Activated CD4-positive, alpha-beta T cell treated with anti-CD3 and anti-CD28 coated beads, Interleukin-2, amount 50 U/mL, for 16 hours (primary cell): ENCODE measurements at regions not wholly inside any gene's neighbourhood (a gene's known extent, or its start where the extent isn't known, plus 50 kb on each side); places are given as distances from the start of the nearest gene placed in this dataset.
A peak's percentile ranks its signal among the peaks of the same experiment; 100 is the strongest.

Source experiments
- DNase-seq: peaks from one replicate; pipeline ENCODE4 v3.0.0-alpha.2; 2020

DNA sequence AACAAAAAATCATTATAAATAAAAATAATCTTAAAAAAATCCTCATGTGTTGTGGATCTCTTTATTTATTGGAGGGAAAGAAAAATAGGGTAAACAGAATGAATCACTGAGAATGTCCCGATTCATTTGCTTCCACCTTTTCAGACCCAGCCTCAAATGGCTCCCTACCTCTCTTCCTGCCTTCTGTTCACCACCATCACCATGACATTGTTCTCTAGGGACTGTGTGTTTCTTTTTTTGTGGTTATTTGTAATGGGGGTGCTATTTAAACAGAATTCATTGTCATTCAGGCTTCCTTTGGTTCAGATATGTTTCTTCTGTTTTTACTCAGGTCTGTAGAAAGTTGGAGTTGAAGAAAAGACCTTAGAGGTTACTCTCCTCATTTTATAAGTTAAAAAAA is 198.2 kb downstream of the KIF4B start:
- DNase-seq, result no peak

- no peak for DNase-seq
Observed at GRCh38 chr5:155222393-155222792, 208.8 kb downstream of the KIF4B start.

GRCh38 chr5:155229135-155229534 is 215.6 kb downstream of the KIF4B start:
- no peak for DNase-seq

GRCh38 chr5:155239803-155240202 is 226.2 kb downstream of the KIF4B start:
- no peak for DNase-seq

DNA sequence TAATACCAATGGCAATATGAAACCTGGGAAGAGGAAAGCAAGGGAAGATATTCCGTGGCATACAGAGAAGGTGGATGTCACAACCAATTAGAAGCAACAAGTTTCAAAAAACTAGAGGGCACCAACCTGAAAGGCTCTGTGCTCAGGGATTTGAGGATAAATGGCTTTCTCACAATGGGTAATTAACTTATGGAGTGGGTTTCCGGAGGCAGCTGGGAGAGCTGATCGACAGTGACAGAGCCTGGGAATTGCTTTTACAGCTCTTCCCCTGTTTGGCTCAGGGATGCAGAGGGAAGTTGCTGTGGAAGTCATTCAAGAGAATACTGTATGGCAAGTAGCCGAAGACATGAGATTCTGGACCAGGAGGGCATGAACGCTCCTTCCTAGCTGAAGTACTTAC is 237.0 kb downstream of the KIF4B start:
- DNase-seq, result no peak

DNA sequence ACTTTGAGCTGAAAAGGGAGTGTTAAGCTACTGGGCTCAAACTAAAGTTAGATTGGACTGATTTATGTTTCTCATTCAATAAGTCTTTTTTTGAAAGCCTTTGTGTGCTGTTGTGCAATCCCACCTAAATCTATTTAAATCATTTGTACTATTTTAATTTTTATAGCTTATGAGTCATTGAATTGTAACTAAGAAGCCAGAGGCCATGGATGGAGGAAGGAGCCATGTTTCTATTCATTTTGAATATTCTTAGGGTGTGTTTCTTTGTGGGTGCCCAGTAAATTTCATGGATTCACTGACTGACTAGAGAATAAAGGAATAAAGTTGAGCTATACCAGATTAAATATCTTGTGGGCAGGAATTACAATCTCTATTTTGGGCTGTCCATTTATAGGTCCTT is 238.5 kb downstream of the KIF4B start:
- no peak for DNase-seq

DNA sequence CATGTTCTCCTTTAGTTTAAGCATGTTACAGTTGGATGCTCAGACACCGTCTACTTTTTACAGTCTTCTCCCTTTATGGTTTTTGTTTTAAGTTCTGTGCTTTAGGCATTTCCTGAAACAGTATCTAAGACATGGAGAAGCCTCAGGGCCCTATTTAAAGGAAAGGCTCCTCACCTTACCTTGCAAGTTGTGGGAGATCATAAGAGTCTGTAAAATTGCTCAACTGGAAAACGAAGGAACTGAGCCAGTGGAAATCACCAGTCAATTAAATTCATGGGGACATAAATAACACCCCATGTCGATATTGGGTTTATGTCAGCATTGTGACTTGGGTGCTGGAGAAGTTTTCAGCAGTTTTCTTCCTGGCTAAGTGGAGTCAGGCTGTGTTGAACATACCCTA is 239.2 kb downstream of the KIF4B start:
- DNase-seq, result no peak

DNA sequence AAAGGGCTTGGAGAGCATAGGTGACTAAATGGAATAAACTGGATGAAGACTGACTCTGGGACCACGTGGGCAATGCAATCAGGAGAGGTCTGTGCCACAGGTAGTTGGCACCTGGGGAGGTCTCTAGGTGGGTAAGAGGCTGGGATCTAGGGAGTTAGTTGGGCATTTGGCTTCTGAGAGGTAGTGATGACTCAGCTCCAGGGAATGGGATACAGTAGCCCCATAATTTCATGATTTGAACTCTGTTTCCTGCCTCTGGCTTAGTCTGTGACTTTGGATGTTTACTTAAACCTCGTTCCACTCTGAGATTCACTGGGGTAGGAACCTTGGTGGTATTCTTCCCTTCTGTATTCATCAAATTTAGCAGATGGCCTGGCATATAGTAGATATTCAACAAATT is 240.8 kb downstream of the KIF4B start:
- DNase-seq, result no peak

DNA sequence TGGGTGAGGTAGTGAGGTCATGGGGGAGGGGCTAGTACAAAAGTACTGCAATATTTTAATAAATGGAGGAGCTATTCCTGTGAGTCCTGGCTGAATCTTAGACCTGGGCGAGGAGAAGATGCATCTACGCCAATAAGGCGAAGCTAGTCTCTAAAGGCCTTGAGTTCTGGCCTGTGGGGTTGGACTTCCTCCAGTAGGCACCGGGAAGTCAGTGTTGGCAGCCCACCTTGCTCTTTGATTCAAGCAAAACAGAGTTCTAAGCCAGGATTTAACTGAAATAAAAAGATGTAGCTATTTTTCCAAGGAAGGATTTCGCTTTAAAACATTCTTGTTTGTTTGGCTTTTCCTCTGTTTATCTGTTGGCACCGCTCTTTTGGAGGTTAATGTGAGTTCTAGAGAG is 244.6 kb downstream of the KIF4B start:
- DNase-seq, result no peak

- no peak for DNase-seq
Observed at GRCh38 chr5:155259648-155260047, 246.1 kb downstream of the KIF4B start.

- DNase-seq, result peak; percentile 3
Observed at GRCh38 chr5:155260798-155261197, 247.2 kb downstream of the KIF4B start.

GRCh38 chr5:155263381-155263780 is 249.8 kb downstream of the KIF4B start:
- no peak for DNase-seq

GRCh38 chr5:155264809-155265208 is 251.3 kb downstream of the KIF4B start:
- no peak for DNase-seq

- DNase-seq, result no peak
Observed at GRCh38 chr5:155268770-155269425, 255.3 kb downstream of the KIF4B start.

DNA sequence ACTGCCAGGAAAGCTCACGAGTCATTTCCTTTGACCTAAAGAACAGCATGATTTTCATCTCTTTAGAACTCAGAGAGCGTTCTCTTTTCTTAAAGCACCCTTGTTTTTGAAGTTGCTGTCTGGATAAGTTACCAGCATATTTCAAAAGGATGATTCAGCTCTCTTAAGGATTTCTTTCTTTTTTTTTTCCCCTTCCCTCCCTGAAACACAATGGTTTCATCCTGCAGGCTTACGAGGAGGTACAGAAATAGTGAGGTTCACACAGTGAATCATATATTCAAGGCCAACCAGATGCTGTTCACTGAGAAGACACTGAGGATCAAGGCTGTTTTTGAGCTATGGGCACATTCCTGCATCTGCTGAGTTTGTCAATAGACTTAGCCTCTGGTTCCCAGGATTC is 257.2 kb downstream of the KIF4B start:
- DNase-seq, result no peak

DNA sequence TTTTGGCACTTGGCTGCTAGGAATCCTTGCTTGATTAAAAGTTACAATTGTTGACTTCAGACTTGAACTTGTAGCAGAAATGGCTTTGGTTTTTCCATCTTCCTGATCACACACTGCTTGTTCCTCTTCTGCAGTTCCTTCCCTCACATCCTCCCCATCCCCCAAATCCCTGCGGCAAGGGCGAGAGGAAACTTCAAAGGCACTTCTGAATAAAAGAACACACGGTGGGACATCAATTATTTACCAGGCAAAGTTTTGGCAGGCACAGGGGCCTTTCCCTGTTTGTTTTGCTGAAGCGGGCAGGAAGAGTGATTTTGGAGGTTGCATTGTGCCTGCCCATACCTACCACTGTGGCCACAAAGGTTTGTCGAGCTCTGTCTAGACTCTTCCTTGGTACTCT is 260.9 kb downstream of the KIF4B start:
- no peak for DNase-seq

- no peak for DNase-seq
Observed at GRCh38 chr5:155275222-155275621, 261.7 kb downstream of the KIF4B start.

- no peak for DNase-seq
Observed at GRCh38 chr5:155276231-155276630, 262.7 kb downstream of the KIF4B start.

- no peak for DNase-seq
Observed at GRCh38 chr5:155278532-155278931, 265.0 kb downstream of the KIF4B start.

- DNase-seq, result no peak
Observed at GRCh38 chr5:155282503-155283107, 269.1 kb downstream of the KIF4B start.

DNA sequence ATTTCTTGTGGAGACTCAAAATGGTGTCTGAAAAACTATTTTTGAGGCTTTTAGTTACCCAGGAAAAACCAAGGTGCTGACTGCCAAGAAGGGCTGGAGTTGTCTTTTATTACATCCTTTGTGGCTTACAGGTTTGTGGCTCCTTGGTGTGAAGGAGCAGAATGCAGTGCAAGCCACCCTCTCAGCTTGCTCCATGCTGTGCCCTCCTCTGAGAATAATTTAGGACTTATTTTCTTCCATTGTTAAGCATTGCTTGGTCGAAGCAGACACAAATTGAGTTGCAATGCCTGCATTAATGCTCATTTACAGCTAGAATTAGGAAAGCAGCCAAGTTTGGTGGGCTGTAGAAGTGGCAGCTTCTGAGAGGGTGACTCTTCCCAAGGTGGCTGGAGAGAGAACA is 272.2 kb downstream of the KIF4B start:
- DNase-seq, result no peak

DNA sequence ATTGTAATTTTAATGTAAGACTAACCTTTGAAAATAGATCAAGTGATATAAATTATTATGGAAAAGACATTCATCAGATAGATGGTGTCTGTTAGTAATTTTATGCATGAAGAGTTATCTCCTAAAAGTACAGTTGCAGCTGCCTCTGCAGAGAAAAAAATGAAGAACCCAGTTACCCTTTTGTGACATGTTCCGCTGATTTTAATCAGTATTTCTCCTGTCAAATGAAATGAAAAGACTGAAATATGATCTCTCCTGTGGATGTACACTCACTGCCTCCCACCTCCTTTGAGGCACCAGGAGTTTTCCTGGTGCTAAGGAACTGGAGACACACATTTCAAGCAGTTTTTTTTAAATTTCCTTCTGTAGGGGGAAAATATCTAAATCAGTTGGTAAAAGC is 277.4 kb downstream of the KIF4B start:
- no peak for DNase-seq

DNA sequence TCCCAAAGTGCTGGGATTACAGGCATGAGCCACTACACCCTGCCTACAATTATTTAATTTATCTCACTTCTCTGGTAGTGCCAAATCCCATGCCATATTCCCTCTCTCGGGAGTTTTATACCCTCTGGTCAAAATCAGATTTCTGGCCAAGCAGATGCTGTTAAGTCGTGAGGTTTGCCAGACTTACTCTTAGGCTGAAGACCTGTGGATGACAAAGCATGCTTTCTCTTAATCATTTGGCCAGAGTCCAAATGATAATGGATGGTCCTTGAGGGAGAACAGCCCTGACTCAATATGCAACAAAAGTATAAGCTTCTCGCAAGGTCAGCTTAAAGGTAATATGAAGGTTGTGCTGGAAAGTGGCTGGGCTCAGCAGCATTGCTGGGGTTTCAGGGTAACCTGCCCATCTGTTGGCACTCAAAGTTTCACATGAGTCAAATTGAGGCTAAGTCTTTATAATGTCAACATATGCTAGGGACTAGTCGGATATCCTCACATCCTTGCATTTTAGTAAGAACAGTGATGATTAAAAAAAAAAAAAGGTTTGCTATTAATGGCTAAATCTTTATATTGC is 280.1 kb downstream of the KIF4B start:
- DNase-seq, result no peak

GRCh38 chr5:155295111-155295510 is 281.6 kb downstream of the KIF4B start:
- DNase-seq, result no peak
